Subcutaneous abdominal adipose tissue (tissue), 5 donors: ENCODE measurements at regions not wholly inside any gene's neighbourhood (a gene's known extent, or its start where the extent isn't known, plus 50 kb on each side); places are given as distances from the start of the nearest gene placed in this dataset.

ENCODE experiments used
- H3K27ac ChIP-seq: one replicate; pipeline ENCODE4 v1.7.0; 2013; ENCODE audit warnings: low read depth, mild to moderate bottlenecking, inconsistent platforms, low read length, moderate library complexity
- H3K27me3 ChIP-seq, 5 donors: one replicate each; pipeline ENCODE4 v1.7.0; 2013; ENCODE audit warnings: low read length in 5 of 5, inconsistent platforms in 1 of 5; ENCODE audit not compliant: control insufficient read depth in 5 of 5, insufficient read depth in 4 of 5
- H3K36me3 ChIP-seq, 5 donors: one replicate each; pipeline ENCODE4 v1.7.0; 2013; ENCODE audit warnings: low read length in 5 of 5; ENCODE audit not compliant: control insufficient read depth in 5 of 5, insufficient read depth in 5 of 5
- H3K4me1 ChIP-seq, 5 donors: one replicate each; pipeline ENCODE4 v1.7.0; 2013; ENCODE audit warnings: low read length in 5 of 5, mild to moderate bottlenecking in 3 of 5, moderate library complexity in 1 of 5; ENCODE audit not compliant: control insufficient read depth in 5 of 5, insufficient read depth in 5 of 5
- H3K4me3 ChIP-seq, 5 donors: one replicate each; pipeline ENCODE4 v1.7.0; 2013; ENCODE audit warnings: low read length in 5 of 5, low read depth in 1 of 5
- H3K9ac ChIP-seq, 5 donors: one replicate each; pipeline ENCODE4 v1.7.0; 2013; ENCODE audit warnings: low read length in 5 of 5, mild to moderate bottlenecking in 4 of 5, moderate library complexity in 3 of 5
- H3K9me3 ChIP-seq, 5 donors: one replicate each; pipeline ENCODE4 v1.7.0; 2013; ENCODE audit warnings: low read length in 5 of 5; ENCODE audit not compliant: control insufficient read depth in 5 of 5
- donor health status: healthy.
- donor health status: healthy.
- donor health status: healthy.
- donor health status: healthy.
- donor health status: healthy.

DNA sequence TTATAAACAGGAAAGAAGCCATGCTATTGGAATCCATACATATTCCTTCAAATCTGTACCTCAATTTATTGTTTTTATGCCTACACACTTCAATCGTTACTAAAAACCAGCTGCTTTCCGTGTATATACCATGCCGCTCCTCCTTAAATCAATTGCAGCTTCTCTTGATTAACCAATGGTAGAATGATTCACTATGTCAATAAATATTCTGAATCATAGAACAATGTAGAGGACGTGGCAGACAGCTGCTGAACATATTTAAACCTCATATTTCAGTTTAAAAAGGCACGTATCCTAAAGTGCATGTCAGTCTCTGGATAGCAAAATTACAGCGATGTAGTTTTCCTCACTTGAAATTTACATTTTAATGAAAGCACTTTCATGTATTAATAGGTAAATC, 100.4 kb downstream of the MRPL39 start:
- Histone ChIP-seq H3K9ac (no peak overlapping the region), H3K36me3 (no peaks in the 10 kb centered on the region), H3K4me3 (no peak overlapping the region), H3K27me3 (no peaks in the 10 kb centered on the region), H3K4me1 (no peaks in the 10 kb centered on the region), H3K9me3 (no peaks in the 10 kb centered on the region), H3K27ac (no peak overlapping the region)

GRCh38 chr21:25506261-25506660, 101.0 kb downstream of the MRPL39 start:
- Histone ChIP-seq H3K27me3 (no peaks in the 10 kb centered on the region), H3K36me3 (no peaks in the 10 kb centered on the region), H3K9ac (no peak overlapping the region), H3K4me1 (no peaks in the 10 kb centered on the region), H3K27ac (no peak overlapping the region), H3K4me3 (no peak overlapping the region), H3K9me3 (no peaks in the 10 kb centered on the region)

- Histone ChIP-seq H3K4me1 (no peaks in the 10 kb centered on the region), H3K4me3 (no peak overlapping the region), H3K36me3 (no peaks in the 10 kb centered on the region), H3K27me3 (no peaks in the 10 kb centered on the region), H3K9ac (no peak overlapping the region), H3K27ac (no peak overlapping the region), H3K9me3 (peaks cover 0 to 3% (median 0%) of the 10 kb centered on the region in 5 donors)
Observed at GRCh38 chr21:25503981-25504380, 103.3 kb downstream of the MRPL39 start.

DNA sequence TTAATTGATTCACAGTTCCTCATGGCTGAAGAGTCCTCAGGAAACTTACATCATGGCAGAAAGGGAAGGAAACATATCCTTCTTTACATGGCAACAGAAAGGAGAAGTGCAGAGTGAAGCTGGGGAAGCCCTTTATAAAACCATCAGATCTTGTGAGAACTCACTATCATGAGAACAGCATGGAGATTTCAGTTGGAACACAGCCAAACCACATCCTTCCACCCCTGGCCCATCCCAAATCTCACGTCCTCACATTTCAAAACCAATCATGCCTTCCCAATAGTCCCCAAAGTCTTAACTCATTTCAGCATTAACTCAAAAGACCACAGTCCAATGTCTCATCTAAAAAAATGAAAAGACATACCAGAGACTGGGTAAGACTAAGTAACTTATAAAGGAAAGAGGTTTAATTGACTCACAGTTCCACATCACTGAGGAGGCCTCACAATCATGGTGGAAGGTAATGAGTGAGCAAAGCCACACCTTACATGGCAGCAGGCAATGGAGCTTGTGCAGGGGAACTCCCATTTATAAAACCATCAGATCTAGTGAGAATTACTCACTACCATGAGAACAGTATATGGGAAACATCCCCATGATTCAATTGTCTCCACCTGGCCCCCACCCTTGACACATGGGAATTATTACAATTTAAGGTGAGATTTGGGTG, 105.2 kb downstream of the MRPL39 start:
- H3K27ac ChIP-seq: no peak overlapping the region
- peaks cover 0 to 3% (median 0%) of the 10 kb centered on the region in 5 donors for H3K9me3 ChIP-seq
- no peak overlapping the region for H3K9ac ChIP-seq

DNA sequence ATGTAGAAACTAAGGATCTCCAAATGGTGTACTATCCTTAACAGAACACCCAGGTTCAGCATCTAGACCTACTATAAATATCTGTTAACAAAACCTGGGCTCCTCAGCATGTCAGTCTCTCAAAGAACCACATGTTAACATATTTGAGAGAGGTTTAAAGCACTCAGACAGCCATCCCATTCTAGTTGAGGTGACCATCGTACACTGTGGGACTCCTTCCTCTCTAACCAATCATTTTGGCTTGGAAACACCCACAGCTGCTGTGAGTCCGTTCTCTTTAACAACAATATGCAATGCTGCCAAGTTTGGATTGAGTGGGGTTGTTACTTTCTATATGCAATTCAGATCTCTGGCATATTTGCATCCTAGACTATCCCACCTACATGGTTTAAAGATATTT, 105.8 kb downstream of the MRPL39 start:
- no peaks in the 10 kb centered on the region for H3K27me3 ChIP-seq
- no peaks in the 10 kb centered on the region for H3K36me3 ChIP-seq
- H3K4me1 ChIP-seq: no peaks in the 10 kb centered on the region
- H3K4me3 ChIP-seq: no peak overlapping the region
- H3K9ac ChIP-seq: no peak overlapping the region
- H3K9me3 ChIP-seq: peaks cover 0 to 3% (median 0%) of the 10 kb centered on the region in 5 donors
- H3K27ac ChIP-seq: no peak overlapping the region

More for the DNA sequence above, 105.2 kb downstream of the MRPL39 start:
- Histone ChIP-seq H3K4me3 (no peak overlapping the region), H3K36me3 (no peaks in the 10 kb centered on the region), H3K27me3 (no peaks in the 10 kb centered on the region), H3K4me1 (no peaks in the 10 kb centered on the region)

DNA sequence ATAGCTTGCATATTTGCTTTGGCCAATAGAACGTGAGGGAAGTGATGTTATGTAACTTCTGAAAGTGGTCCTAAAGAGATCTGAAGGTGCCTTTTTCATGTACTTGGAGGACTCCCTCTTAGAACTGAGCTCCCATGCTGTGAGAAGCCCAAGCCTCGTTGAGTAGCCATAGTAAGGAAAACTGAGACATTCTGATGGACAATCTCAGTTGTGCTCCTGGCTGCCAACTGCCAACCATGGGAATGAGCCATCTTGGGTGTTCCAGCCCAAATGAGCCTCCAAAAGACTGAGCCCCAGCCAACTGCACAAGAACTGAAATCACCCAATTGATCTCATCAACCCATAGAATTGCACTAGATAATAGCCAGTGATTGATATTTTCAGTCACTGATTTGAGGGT, 106.7 kb downstream of the MRPL39 start:
- no peak overlapping the region for H3K9ac ChIP-seq
- peaks cover 0 to 3% (median 0%) of the 10 kb centered on the region in 5 donors for H3K9me3 ChIP-seq
- no peak overlapping the region for H3K4me3 ChIP-seq
- no peaks in the 10 kb centered on the region for H3K36me3 ChIP-seq
- H3K4me1 ChIP-seq: no peaks in the 10 kb centered on the region
- H3K27me3 ChIP-seq: no peaks in the 10 kb centered on the region
- no peak overlapping the region for H3K27ac ChIP-seq

DNA sequence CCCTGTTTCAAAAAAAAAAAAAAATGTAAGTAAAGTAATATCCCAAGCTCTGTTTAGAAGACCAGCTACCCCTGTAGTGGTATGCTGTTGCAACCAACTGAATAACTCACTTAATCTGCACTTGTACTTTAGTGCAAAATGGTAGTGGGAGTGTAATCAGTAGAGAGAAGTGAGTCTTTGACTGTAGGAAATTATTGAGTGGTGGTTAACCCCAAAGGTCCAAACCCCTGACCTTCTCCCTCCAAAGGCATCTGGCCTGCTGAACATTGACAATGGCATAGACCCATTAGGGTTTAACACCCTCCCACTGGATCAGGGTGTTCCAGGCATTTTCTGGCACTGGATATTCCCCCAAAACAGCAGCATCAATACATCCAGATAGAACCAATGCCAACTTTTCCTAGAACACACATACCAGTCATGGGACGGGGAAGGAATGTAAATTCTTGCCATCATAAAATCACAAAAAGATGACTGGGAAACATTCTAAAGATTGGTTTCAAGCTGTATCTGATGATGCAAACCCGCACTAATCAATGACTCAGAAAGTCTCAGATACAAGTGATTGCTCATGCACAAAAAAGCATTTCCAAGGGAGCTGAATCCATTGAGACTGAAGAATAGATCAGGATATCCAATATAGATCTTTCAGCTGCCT, 110.3 kb downstream of the MRPL39 start:
- Histone ChIP-seq H3K27ac (no peak overlapping the region), H3K9me3 (peaks cover 0 to 3% (median 0%) of the 10 kb centered on the region in 5 donors), H3K27me3 (no peaks in the 10 kb centered on the region), H3K4me1 (no peaks in the 10 kb centered on the region), H3K36me3 (no peaks in the 10 kb centered on the region), H3K4me3 (no peak overlapping the region), H3K9ac (no peak overlapping the region)

GRCh38 chr21:25494804-25495203, 112.5 kb downstream of the MRPL39 start:
- H3K4me3 ChIP-seq: no peak overlapping the region
- no peaks in the 10 kb centered on the region for H3K36me3 ChIP-seq
- H3K9me3 ChIP-seq: peaks cover 0 to under 1% (median 0%) of the 10 kb centered on the region in 5 donors
- no peaks in the 10 kb centered on the region for H3K27me3 ChIP-seq
- H3K9ac ChIP-seq: no peak overlapping the region
- H3K27ac ChIP-seq: no peak overlapping the region
- peaks cover 0 to under 1% (median 0%) of the 10 kb centered on the region in 5 donors for H3K4me1 ChIP-seq

DNA sequence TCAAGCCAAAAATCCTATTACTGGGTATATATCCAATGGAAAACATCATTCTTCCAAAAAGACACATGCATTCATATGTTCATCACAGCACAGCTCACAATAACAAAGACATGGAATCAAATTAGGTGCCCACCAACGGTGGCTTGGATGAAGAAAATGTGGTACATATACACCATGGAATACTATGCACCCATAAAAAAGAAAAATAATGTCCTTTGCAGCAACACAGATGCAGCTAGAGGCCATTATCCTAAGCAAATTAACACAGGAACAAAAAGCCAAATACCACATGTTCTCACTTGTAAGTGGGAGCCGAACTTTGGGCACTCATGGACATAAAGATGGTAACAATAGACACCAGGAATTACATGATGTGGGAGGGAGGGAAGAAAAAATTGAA, 113.6 kb downstream of the MRPL39 start:
- H3K4me1 ChIP-seq: peaks cover 0 to 2% (median 0%) of the 10 kb centered on the region in 5 donors
- H3K9me3 ChIP-seq: no peaks in the 10 kb centered on the region
- H3K9ac ChIP-seq: no peak overlapping the region
- no peak overlapping the region for H3K4me3 ChIP-seq
- H3K27ac ChIP-seq: no peak overlapping the region
- no peaks in the 10 kb centered on the region for H3K27me3 ChIP-seq
- no peaks in the 10 kb centered on the region for H3K36me3 ChIP-seq

GRCh38 chr21:25491267-25491666, 116.0 kb downstream of the MRPL39 start:
- H3K4me1 ChIP-seq: peaks cover 0 to 7% (median 0%) of the 10 kb centered on the region in 5 donors
- H3K9ac ChIP-seq: no peak overlapping the region
- no peaks in the 10 kb centered on the region for H3K36me3 ChIP-seq
- H3K9me3 ChIP-seq: no peaks in the 10 kb centered on the region
- H3K4me3 ChIP-seq: no peak overlapping the region
- H3K27me3 ChIP-seq: no peaks in the 10 kb centered on the region
- H3K27ac ChIP-seq: no peak overlapping the region
